ENCODE measurements at regions not wholly inside any gene's neighbourhood (a gene's known extent, or its start where the extent isn't known, plus 50 kb on each side); places are given as distances from the start of the nearest gene placed in this dataset.

- no peaks in the 10 kb centered on the region for H3K4me1 ChIP-seq
- 43 to 70% (median 46%) methylated on average over 2 of the region's 2 CpGs for WGBS, 3 donors
- no peaks in the 10 kb centered on the region for H3K9me3 ChIP-seq
- H3K36me3 ChIP-seq (ENCODE audit: insufficient read depth in 1 of 2, low read depth in 1 of 2) = no peaks in the 10 kb centered on the region
- DNase-seq = no peak
- no peak overlapping the region for H3K27ac ChIP-seq
- TF ChIP-seq CTCF (IDR thresholded peaks at IDR 0.05) = no peak
- H3K27me3 ChIP-seq (ENCODE audit: insufficient read depth in 3 of 3, low read length in 2 of 3) = peaks cover 0 to 26% (median 0%) of the 10 kb centered on the region in 3 donors
- no peak for ATAC-seq
- intact Hi-C loops (cut with DNase I) = no loop called here
- H3K4me3 ChIP-seq = no peak overlapping the region
These were observed 112.3 kb upstream of the ZNF678 start for GRCh38 chr1:227451057-227451456.

GRCh38 chr1:227450489-227450888 is 112.9 kb upstream of the ZNF678 start:
- Histone ChIP-seq H3K4me1 (no peaks in the 10 kb centered on the region), H3K27ac (no peak overlapping the region), H3K27me3 (ENCODE audit: insufficient read depth in 3 of 3, low read length in 2 of 3) (peaks cover 0 to 26% (median 0%) of the 10 kb centered on the region in 3 donors), H3K36me3 (ENCODE audit: insufficient read depth in 1 of 2, low read depth in 1 of 2) (no peaks in the 10 kb centered on the region), H3K4me3 (no peak overlapping the region), H3K9me3 (no peaks in the 10 kb centered on the region)
- no peak for DNase-seq
- 48 to 63% (median 58%) methylated on average over 2 of the region's 2 CpGs for WGBS, 3 donors
- ATAC-seq = peak; percentile 27 to 72 (median 47)
- intact Hi-C loops (cut with DNase I) = no loop called here
- TF ChIP-seq CTCF (IDR thresholded peaks at IDR 0.05) = no peak

GRCh38 chr1:227449741-227450441 is 113.5 kb upstream of the ZNF678 start:
- intact Hi-C loops (cut with DNase I) = no loop called here
- no peak for ATAC-seq
- no peak for DNase-seq

GRCh38 chr1:227449051-227449450 is 114.3 kb upstream of the ZNF678 start:
- WGBS, 3 donors = 46 to 53% (median 46%) methylated on average over 6 of the region's 6 CpGs
- peak in 2 of 4 donors; percentile 35 to 43 for ATAC-seq
- intact Hi-C loops (cut with DNase I) = no loop called here

More at GRCh38 chr1:227449741-227450441, 113.5 kb upstream of the ZNF678 start:
- H3K36me3 ChIP-seq (ENCODE audit: insufficient read depth in 1 of 2, low read depth in 1 of 2) = no peaks in the 10 kb centered on the region
- WGBS, 3 donors = 74 to 88% (median 79%) methylated on average over 11 of the region's 11 CpGs
- H3K9me3 ChIP-seq = no peaks in the 10 kb centered on the region
- no peak for TF ChIP-seq CTCF (IDR thresholded peaks at IDR 0.05)
- no peaks in the 10 kb centered on the region for H3K4me1 ChIP-seq
- no peak overlapping the region for H3K4me3 ChIP-seq
- H3K27me3 ChIP-seq (ENCODE audit: insufficient read depth in 3 of 3, low read length in 2 of 3) = peaks cover 0 to 26% (median 0%) of the 10 kb centered on the region in 3 donors
- no peak overlapping the region for H3K27ac ChIP-seq

More at GRCh38 chr1:227449051-227449450, 114.3 kb upstream of the ZNF678 start:
- Histone ChIP-seq H3K4me3 (no peak overlapping the region), H3K27me3 (ENCODE audit: insufficient read depth in 3 of 3, low read length in 2 of 3) (peaks cover 0 to 22% (median 0%) of the 10 kb centered on the region in 3 donors), H3K36me3 (ENCODE audit: insufficient read depth in 1 of 2, low read depth in 1 of 2) (no peaks in the 10 kb centered on the region), H3K9me3 (no peaks in the 10 kb centered on the region), H3K4me1 (no peaks in the 10 kb centered on the region), H3K27ac (no peak overlapping the region)
- DNase-seq = no peak
- TF ChIP-seq CTCF (IDR thresholded peaks at IDR 0.05) = peak; percentile 14

Data from psoas muscle (tissue), 7 donors.